PC-3 (cell line): ENCODE measurements at regions not wholly inside any gene's neighbourhood (a gene's known extent, or its start where the extent isn't known, plus 50 kb on each side); places are given as distances from the start of the nearest gene placed in this dataset.

Source experiments
- ATAC-seq: fragments of 200-7000 bp; cut with Tn5 transposase; 2 replicates; pipeline ENCODE4 v1.9.1; 2020; ENCODE audit warnings: mild to moderate bottlenecking, moderate library complexity
- BruUV-seq: library from RNA; stranded (reverse); fragments of 400-500 nt; replicated peaks from 2 replicates; lab custom pipeline; 2021; lab: Mats Ljungman, UMichigan
- CTCF ChIA-PET: fragments of 300-600 bp; sonication (Branson Sonifier 250); formaldehyde crosslinking; loops from one replicate; lab custom pipeline; 2022; ENCODE audit warnings: antibody characterized with exemption; lab: Charles Lee
- POLR2A ChIA-PET: fragments of 300-600 bp; sonication (Branson Sonifier 250); formaldehyde crosslinking; loops from one replicate; lab custom pipeline; 2022; ENCODE audit warnings: antibody characterized with exemption; ENCODE audit not compliant: unreplicated experiment; lab: Charles Lee
- DNase-seq: peaks from one replicate; pipeline ENCODE4 v3.0.0-alpha.2; 2015
- H2AFZ ChIP-seq: fragments of 300-600 bp; sonication (generic); 2 replicates; pipeline ENCODE4 v1.6.0; 2016; ENCODE audit warnings: antibody characterized with exemption, low read length
- H3F3A ChIP-seq: fragments of 300-600 bp; sonication (generic); one replicate; pipeline ENCODE4 v1.6.0; 2017; ENCODE audit warnings: antibody characterized with exemption, low read length, control low read depth, mild to moderate bottlenecking; ENCODE audit not compliant: unreplicated experiment
- H3K27ac ChIP-seq: fragments of 300-600 bp; sonication (generic); 2 replicates; pipeline ENCODE4 v1.5.1; 2016; ENCODE audit warnings: mild to moderate bottlenecking, low read length
- H3K27me3 ChIP-seq: fragments of 300-600 bp; sonication (generic); 2 replicates; pipeline ENCODE4 v1.6.1; 2016; ENCODE audit warnings: low read length, mixed read lengths
- H3K36me3 ChIP-seq: fragments of 300-600 bp; sonication (generic); 2 replicates; pipeline ENCODE4 v1.6.1; 2016; ENCODE audit warnings: low read depth, mixed run types, low read length, mixed read lengths
- H3K4me1 ChIP-seq: fragments of 300-600 bp; sonication (generic); 2 replicates; pipeline ENCODE4 v1.5.1; 2016; ENCODE audit warnings: low read length; ENCODE audit not compliant: insufficient read depth
- H3K4me2 ChIP-seq: fragments of 300-600 bp; sonication (generic); 2 replicates; pipeline ENCODE4 v1.6.0; 2016; ENCODE audit warnings: low read length
- H3K4me3 ChIP-seq: fragments of 300-600 bp; sonication (generic); 2 replicates; pipeline ENCODE4 v1.5.1; 2016; ENCODE audit warnings: mild to moderate bottlenecking, low read length, mixed read lengths
- H3K79me2 ChIP-seq: fragments of 300-600 bp; sonication (generic); 2 replicates; pipeline ENCODE4 v1.6.1; 2017; ENCODE audit warnings: low read length, mixed read lengths
- H3K9ac ChIP-seq: fragments of 300-600 bp; sonication (generic); 2 replicates; pipeline ENCODE4 v1.6.0; 2016; ENCODE audit warnings: mild to moderate bottlenecking, low read length
- H3K9me2 ChIP-seq: fragments of 300-600 bp; sonication (generic); replicated peaks from 2 replicates; pipeline ENCODE4 v1.6.1; 2016; ENCODE audit warnings: mixed run types, low read length, mixed read lengths
- H3K9me3 ChIP-seq: fragments of 300-600 bp; sonication (generic); 2 replicates; pipeline ENCODE4 v1.6.1; 2016; ENCODE audit warnings: low read length, mixed read lengths
- H4K20me1 ChIP-seq: fragments of 300-600 bp; sonication (generic); 2 replicates; pipeline ENCODE4 v1.6.1; 2016; ENCODE audit warnings: low read length, mixed read lengths
- CTCF ChIP-seq: fragments of 300-600 bp; sonication (generic); conservative IDR thresholded peaks from 2 replicates; pipeline ENCODE4 v1.5.1; 2017; ENCODE audit warnings: antibody characterized with exemption, low read depth, mild to moderate bottlenecking, low read length
- EZH2 ChIP-seq: fragments of 300-600 bp; sonication (generic); IDR thresholded peaks from one replicate; pipeline ENCODE4 v1.6.1; 2017; ENCODE audit warnings: antibody characterized with exemption, mild to moderate bottlenecking, low read length; ENCODE audit not compliant: unreplicated experiment
- EZH2phosphoT487 ChIP-seq: fragments of 300-600 bp; sonication (generic); IDR thresholded peaks from 2 replicates; pipeline ENCODE4 v1.6.1; 2018; ENCODE audit warnings: mild to moderate bottlenecking, antibody characterized with exemption, low read length, borderline replicate concordance
- intact Hi-C: fragments of 100-400 bp; cut with micrococcal nuclease; formaldehyde crosslinking; loops from 2 replicates; pipeline ENCODE4 v1.9.0; 2023

- POLR2A ChIA-PET: no interaction called here
- Histone ChIP-seq H3K9ac (no peak overlapping the region), H3K36me3 (no peaks in the 10 kb centered on the region), H3K4me3 (no peak overlapping the region), H3F3A (no peaks in the 10 kb centered on the region), H3K79me2 (no peaks in the 10 kb centered on the region), H3K9me2 (no peaks in the 10 kb centered on the region), H3K4me1 (no peaks in the 10 kb centered on the region), H3K27ac (no peak overlapping the region), H3K4me2 (no peak overlapping the region), H3K27me3 (no peaks in the 10 kb centered on the region), H2AFZ (no peak overlapping the region), H4K20me1 (no peaks in the 10 kb centered on the region), H3K9me3 (no peaks in the 10 kb centered on the region)
- intact Hi-C loops: no loop called here
- CTCF ChIA-PET: no interaction called here
- TF ChIP-seq CTCF (no peak), EZH2phosphoT487 (no peak)
- BruUV-seq: no TSS peak
- ATAC-seq (no peak), DNase-seq (no peak)
Observed at GRCh38 chr16:88325087-88325750, 57.5 kb upstream of the ZNF469 start.

- DNase-seq: no peak
- intact Hi-C loops: no loop called here
- H3K79me2 ChIP-seq: no peaks in the 10 kb centered on the region
- TF ChIP-seq EZH2phosphoT487 (no peak), CTCF (no peak), EZH2 (no peak)
- ChIA-PET CTCF (no interaction called here), POLR2A (no interaction called here)
- no peaks in the 10 kb centered on the region for H4K20me1 ChIP-seq
- H3K9me2 ChIP-seq: no peaks in the 10 kb centered on the region
- H3K27me3 ChIP-seq: no peaks in the 10 kb centered on the region
- no peak overlapping the region for H2AFZ ChIP-seq
- H3K27ac ChIP-seq: no peak overlapping the region
- no peaks in the 10 kb centered on the region for H3K36me3 ChIP-seq
- ATAC-seq: no peak
- no peak overlapping the region for H3K9ac ChIP-seq
- H3F3A ChIP-seq: no peaks in the 10 kb centered on the region
- H3K4me2 ChIP-seq: no peak overlapping the region
- H3K4me1 ChIP-seq: no peaks in the 10 kb centered on the region
- H3K4me3 ChIP-seq: no peak overlapping the region
- BruUV-seq: no TSS peak
- no peaks in the 10 kb centered on the region for H3K9me3 ChIP-seq
Observed at GRCh38 chr16:88325976-88326375, 56.8 kb upstream of the ZNF469 start.

GRCh38 chr16:88326611-88327485 is 55.9 kb upstream of the ZNF469 start:
- Histone ChIP-seq H3K79me2 (no peaks in the 10 kb centered on the region), H3K27me3 (no peaks in the 10 kb centered on the region), H3K4me1 (peaks cover 4% of the 10 kb centered on the region), H3K9me3 (no peaks in the 10 kb centered on the region), H3K9me2 (0 out of 2 replicates have a peak, but pooled peaks cover 3% of the 10 kb centered on the region), H3K4me3 (no peak overlapping the region), H3K4me2 (no peak overlapping the region), H3K27ac (no peak overlapping the region), H2AFZ (no peak overlapping the region), H3F3A (no peaks in the 10 kb centered on the region), H3K9ac (no peak overlapping the region), H3K36me3 (no peaks in the 10 kb centered on the region), H4K20me1 (no peaks in the 10 kb centered on the region)
- no TSS peak for BruUV-seq
- ATAC-seq (no peak), DNase-seq (no peak)
- POLR2A ChIA-PET: no interaction called here
- CTCF ChIA-PET: no interaction called here
- TF ChIP-seq EZH2 (no peak), EZH2phosphoT487 (no peak), CTCF (no peak)
- intact Hi-C loops: no loop called here
